HCT116 (cell line): ENCODE measurements at regions not wholly inside any gene's neighbourhood (a gene's known extent, or its start where the extent isn't known, plus 50 kb on each side); places are given as distances from the start of the nearest gene placed in this dataset.

Experiments used
- ATAC-seq: fragments of 200-7000 bp; cut with Tn5 transposase; 2 replicates; pipeline ENCODE4 v1.9.1; 2020; ENCODE audit warnings: mild to moderate bottlenecking, moderate library complexity
- BruUV-seq: library from RNA; stranded (reverse); fragments of 400-500 nt; replicated peaks from 2 replicates; lab custom pipeline; 2021; lab: Mats Ljungman, UMichigan
- CTCF ChIA-PET: fragments of 300-600 bp; sonication (Branson Sonifier 250); formaldehyde crosslinking; loops from one replicate; lab custom pipeline; 2021; ENCODE audit warnings: antibody characterized with exemption; lab: Charles Lee
- POLR2A ChIA-PET: fragments of 300-600, 350-600 bp; sonication (Branson Sonifier 250); formaldehyde crosslinking; loops from one replicate; lab custom pipeline; 2021; ENCODE audit warnings: antibody characterized with exemption; lab: Charles Lee
- RAD21 ChIA-PET, 2 experiments: fragments of 300-600 bp; sonication (Branson Sonifier 250); formaldehyde crosslinking; loops; one replicate each; lab custom pipeline; 2023; ENCODE audit warnings: low total read pairs in 2 of 2; ENCODE audit not compliant: uncharacterized antibody in 2 of 2, unreplicated experiment in 2 of 2, low non-redundant PET in 1 of 2; lab: Charles Lee
- DNase-seq: peaks from one replicate; pipeline ENCODE4 v3.0.0-alpha.2; 2010; ENCODE audit warnings: low read depth, low spot score
- H2AFZ ChIP-seq: fragments of 200-600 bp; shearing (Covaris generic), sonication (generic); 2 replicates; pipeline ENCODE4 v1.6.1; 2017; ENCODE audit warnings: low read depth, mixed run types, mixed read lengths, antibody characterized with exemption, low read length; ENCODE audit not compliant: poor library complexity, severe bottlenecking
- H3K27ac ChIP-seq: 2 replicates; pipeline ENCODE4 v1.5.1; 2012; ENCODE audit warnings: low read depth, low read length
- H3K27me3 ChIP-seq: fragments of 200-600 bp; sonication (generic); 2 replicates; pipeline ENCODE4 v1.6.1; 2016; ENCODE audit warnings: mixed run types, low read length, mixed read lengths; ENCODE audit not compliant: insufficient read depth
- H3K36me3 ChIP-seq, 2 experiments: fragments of 200-500 bp in 1 of 2; fragments of 200-600 bp in 1 of 2; sonication (Bioruptor generic) in 1 of 2; sonication (generic) in 1 of 2; 2 replicates each; pipeline versions ENCODE4 v1.5.1 to v1.6.1; 2014 to 2016; ENCODE audit warnings: low read length in 2 of 2, inconsistent platforms in 1 of 2, mixed read lengths in 1 of 2, mixed run types in 1 of 2; ENCODE audit not compliant: insufficient read depth in 2 of 2, control insufficient read depth in 1 of 2
- H3K4me1 ChIP-seq, 2 experiments: fragments of 200-600 bp in 1 of 2; sonication (generic) in 1 of 2; 2 replicates each; pipeline versions ENCODE4 v1.5.1 to v1.6.1; 2012 to 2017; ENCODE audit warnings: low read length in 2 of 2, inconsistent platforms in 1 of 2, mild to moderate bottlenecking in 1 of 2, mixed read lengths in 1 of 2, mixed run types in 1 of 2, moderate library complexity in 1 of 2; ENCODE audit not compliant: insufficient read depth in 2 of 2, control insufficient read depth in 1 of 2
- H3K4me2 ChIP-seq: fragments of 200-600 bp; sonication (generic); 2 replicates; pipeline ENCODE4 v1.6.1; 2017; ENCODE audit warnings: mixed run types, low read length, mixed read lengths
- H3K4me3 ChIP-seq, 2 experiments: fragments of 200-600 bp in 1 of 2; sonication (generic) in 1 of 2; replicated peaks in 1 of 2; 2 replicates each; pipeline ENCODE4 v1.5.1; 2011 to 2016; ENCODE audit warnings: low read length in 2 of 2, control low read depth in 1 of 2, low read depth in 1 of 2, mild to moderate bottlenecking in 1 of 2, mixed read lengths in 1 of 2, mixed run types in 1 of 2
- H3K79me2 ChIP-seq: fragments of 200-600 bp; sonication (generic); 2 replicates; pipeline ENCODE4 v1.6.1; 2017; ENCODE audit warnings: mild to moderate bottlenecking, mixed run types, low read length, moderate library complexity, mixed read lengths; ENCODE audit not compliant: insufficient read depth
- H3K9ac ChIP-seq: fragments of 200-600 bp; sonication (generic); 2 replicates; pipeline ENCODE4 v1.6.1; 2016; ENCODE audit warnings: low read length, mixed read lengths
- H3K9me2 ChIP-seq: fragments of 200-600 bp; sonication (generic), shearing (Covaris generic); 2 replicates; pipeline ENCODE4 v1.6.1; 2017; ENCODE audit warnings: mixed run types, mild to moderate bottlenecking, moderate library complexity; ENCODE audit not compliant: insufficient read depth
- H3K9me3 ChIP-seq, 2 experiments: fragments of 200-500 bp in 1 of 2; fragments of 200-600 bp in 1 of 2; sonication (Bioruptor generic) in 1 of 2; sonication (generic) in 1 of 2; 2 replicates each; pipeline ENCODE4 v1.6.1; 2014 to 2017; ENCODE audit warnings: low read length in 2 of 2, mixed read lengths in 2 of 2, inconsistent platforms in 1 of 2, low read depth in 1 of 2, mild to moderate bottlenecking in 1 of 2, mixed run types in 1 of 2, moderate library complexity in 1 of 2; ENCODE audit not compliant: control insufficient read depth in 1 of 2, insufficient read depth in 1 of 2
- H4K20me1 ChIP-seq: fragments of 200-600 bp; sonication (generic), shearing (Covaris generic); 2 replicates; pipeline ENCODE4 v1.6.1; 2017; ENCODE audit warnings: mixed run types, mild to moderate bottlenecking, moderate library complexity; ENCODE audit not compliant: insufficient read depth
- CEBPB ChIP-seq: IDR thresholded peaks from 2 replicates; pipeline ENCODE4 v1.6.1; 2012; ENCODE audit warnings: low read depth
- ELF1 ChIP-seq: IDR thresholded peaks from 2 replicates; pipeline ENCODE4 v1.6.1; 2012; ENCODE audit warnings: low read depth, borderline replicate concordance
- EZH2 ChIP-seq: fragments of 200-600 bp; sonication (generic); IDR thresholded peaks from 2 replicates; pipeline ENCODE4 v1.6.1; 2017; ENCODE audit warnings: antibody characterized with exemption, mixed run types
- EZH2phosphoT487 ChIP-seq: fragments of 200-600 bp; IDR thresholded peaks from 2 replicates; pipeline ENCODE4 v1.6.1; 2018; ENCODE audit warnings: antibody characterized with exemption, borderline replicate concordance
- FOSL1 ChIP-seq: IDR thresholded peaks from 2 replicates; pipeline ENCODE4 v1.6.1; 2012; ENCODE audit warnings: low read depth
- JUND ChIP-seq: IDR thresholded peaks from 2 replicates; pipeline ENCODE4 v1.6.1; 2012
- POLR2AphosphoS5 ChIP-seq: IDR thresholded peaks from 2 replicates; pipeline ENCODE4 v1.6.1; 2011; ENCODE audit warnings: mild to moderate bottlenecking, low read depth, low read length, moderate library complexity
- RAD21 ChIP-seq: IDR thresholded peaks from 2 replicates; pipeline ENCODE4 v1.6.1; 2012; ENCODE audit warnings: low read depth, mild to moderate bottlenecking
- SIN3A ChIP-seq: IDR thresholded peaks from 2 replicates; pipeline ENCODE4 v1.6.1; 2012; ENCODE audit warnings: low read depth
- SP1 ChIP-seq: IDR thresholded peaks from 2 replicates; pipeline ENCODE4 v1.6.1; 2012; ENCODE audit warnings: low read depth
- SRF ChIP-seq: IDR thresholded peaks from 2 replicates; pipeline ENCODE4 v1.6.1; 2012; ENCODE audit warnings: low read depth
- TCF7L2 ChIP-seq: IDR thresholded peaks from 2 replicates; pipeline ENCODE4 v1.7.0; 2011; ENCODE audit warnings: borderline replicate concordance, inconsistent platforms; ENCODE audit not compliant: insufficient read depth, insufficient read length; ENCODE audit errors: extremely low read depth
- YY1 ChIP-seq: IDR thresholded peaks from 2 replicates; pipeline ENCODE4 v1.6.1; 2011; ENCODE audit warnings: low read length, low read depth, moderate library complexity, mild to moderate bottlenecking; ENCODE audit not compliant: insufficient replicate concordance; ENCODE audit errors: extremely low read depth
- ZFX ChIP-seq: fragments of 450-650 bp; IDR thresholded peaks from 2 replicates; pipeline ENCODE4 v1.6.1; 2017
- ZNF274 ChIP-seq: fragments of 200-500 bp; sonication (Bioruptor generic); IDR thresholded peaks from 2 replicates; pipeline ENCODE4 v1.6.1; 2014; ENCODE audit warnings: mild to moderate bottlenecking, low read depth, low read length, inconsistent platforms
- intact Hi-C: fragments of 100-400 bp; cut with micrococcal nuclease; formaldehyde crosslinking; loops from 2 replicates; pipeline ENCODE4 v1.10.0; 2022
- TF ChIP-seq, protein P1 (sequence below): IDR thresholded peaks from 2 replicates; pipeline ENCODE4 v1.6.1; 2011; ENCODE audit warnings: mild to moderate bottlenecking, low read length, moderate library complexity; ENCODE audit not compliant: insufficient replicate concordance; ENCODE audit errors: extremely low read depth
- TF ChIP-seq, protein P2 (sequence below): IDR thresholded peaks from 2 replicates; pipeline ENCODE4 v1.6.1; 2012

DNA sequence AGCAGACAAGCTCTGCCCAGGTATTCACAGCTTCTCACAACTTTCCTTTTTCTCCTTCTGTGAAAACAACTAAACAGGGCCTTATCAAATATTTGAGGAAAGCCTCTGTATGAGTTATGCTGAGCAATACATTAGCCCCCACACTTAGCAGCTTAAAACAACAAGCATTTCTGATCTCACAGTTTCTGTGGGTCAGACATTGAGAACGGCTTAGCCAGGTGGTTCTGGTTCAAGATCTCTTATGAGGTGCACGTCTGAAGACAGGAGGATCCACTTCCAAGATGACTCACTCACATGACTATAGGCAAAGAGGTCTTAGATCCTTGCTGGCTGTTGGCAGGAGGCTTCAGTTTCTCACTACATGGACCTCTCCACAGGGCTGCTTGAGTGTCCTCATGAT lies 181.4 kb upstream of the WSCD1 start:
- CTCF ChIA-PET, result no interaction called here
- BruUV-seq, result no TSS peak
- H3K4me3 ChIP-seq, result no peak overlapping the region
- peaks cover 41% of the 10 kb centered on the region for H3K27me3 ChIP-seq
- RAD21 ChIA-PET, result no interaction called here
- no peaks in the 10 kb centered on the region for H3K4me1 ChIP-seq
- POLR2A ChIA-PET, result no interaction called here
- H3K9me3 ChIP-seq, result no peaks in the 10 kb centered on the region
- no peak overlapping the region for H3K9ac ChIP-seq
- H3K4me2 ChIP-seq, result no peak overlapping the region
- intact Hi-C loops, result no loop called here
- no peaks in the 10 kb centered on the region for H3K9me2 ChIP-seq
- H4K20me1 ChIP-seq, result no peaks in the 10 kb centered on the region
- no peak overlapping the region for H2AFZ ChIP-seq
- no peak for ATAC-seq
- TF ChIP-seq CEBPB (no peak), ELF1 (no peak), SRF (no peak)
- TF ChIP-seq, all 23 proteins: peak for 0
- Histone ChIP-seq H3K79me2 (no peaks in the 10 kb centered on the region), H3K27ac (no peak overlapping the region), H3K36me3 (no peaks in the 10 kb centered on the region)
- no peak for DNase-seq

DNA sequence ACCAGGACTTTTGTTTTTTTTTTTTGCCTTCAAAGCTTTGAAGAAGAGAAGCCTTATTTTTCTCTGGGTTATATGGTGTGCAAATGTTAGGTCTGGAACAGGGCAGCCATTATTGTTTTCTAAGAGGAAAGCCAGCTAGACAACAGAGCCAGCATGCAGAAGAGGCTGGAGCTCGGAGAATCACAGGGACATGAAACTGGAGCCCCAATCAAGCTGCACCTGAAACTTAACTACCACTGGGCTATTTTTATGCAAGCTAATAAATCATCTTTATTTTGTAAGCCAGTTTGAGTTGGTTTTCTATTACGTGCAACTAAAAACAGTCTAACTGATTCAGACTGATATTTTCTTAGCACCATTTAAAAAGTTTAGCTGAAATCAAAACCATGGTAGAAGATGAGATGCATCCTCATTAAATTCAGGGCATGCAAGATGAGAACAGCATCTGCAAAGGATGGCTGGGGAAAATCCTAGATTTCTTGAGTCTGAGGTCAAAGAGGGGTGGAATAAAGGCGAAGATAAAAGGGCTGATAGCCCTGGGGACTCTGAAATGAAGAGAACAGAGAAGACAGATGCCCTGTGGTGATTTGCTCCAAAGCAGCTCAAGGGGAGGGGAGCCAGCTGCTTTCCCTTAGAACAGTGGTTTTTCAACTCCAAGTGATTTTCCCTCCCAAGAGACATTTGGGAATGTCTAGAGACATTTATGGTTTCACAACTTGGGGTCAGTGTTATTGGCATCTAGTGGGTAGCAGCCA lies 177.1 kb upstream of the WSCD1 start:
- DNase-seq (no peak), ATAC-seq (no peak)
- ChIA-PET RAD21 (no interaction called here), POLR2A (no interaction called here), CTCF (no interaction called here)
- H3K79me2 ChIP-seq, result no peaks in the 10 kb centered on the region
- no peak overlapping the region for H3K4me3 ChIP-seq
- no peaks in the 10 kb centered on the region for H4K20me1 ChIP-seq
- no peaks in the 10 kb centered on the region for H3K9me3 ChIP-seq
- peaks cover 49% of the 10 kb centered on the region for H3K27me3 ChIP-seq
- no peak overlapping the region for H3K27ac ChIP-seq
- no peaks in the 10 kb centered on the region for H3K9me2 ChIP-seq
- BruUV-seq, result no TSS peak
- intact Hi-C loops, result no loop called here
- H3K9ac ChIP-seq, result no peak overlapping the region
- no peaks in the 10 kb centered on the region for H3K36me3 ChIP-seq
- no peak overlapping the region for H2AFZ ChIP-seq
- H3K4me2 ChIP-seq, result no peak overlapping the region
- H3K4me1 ChIP-seq, result no peaks in the 10 kb centered on the region
- TF ChIP-seq POLR2AphosphoS5 (no peak), TCF7L2 (no peak), ZFX (no peak), RAD21 (no peak), EZH2phosphoT487 (no peak), ZNF274 (no peak), FOSL1 (no peak), SP1 (no peak), YY1 (no peak), SIN3A (no peak), EZH2 (no peak), JUND (no peak), CEBPB (no peak)
- TF ChIP-seq, protein P1, sequence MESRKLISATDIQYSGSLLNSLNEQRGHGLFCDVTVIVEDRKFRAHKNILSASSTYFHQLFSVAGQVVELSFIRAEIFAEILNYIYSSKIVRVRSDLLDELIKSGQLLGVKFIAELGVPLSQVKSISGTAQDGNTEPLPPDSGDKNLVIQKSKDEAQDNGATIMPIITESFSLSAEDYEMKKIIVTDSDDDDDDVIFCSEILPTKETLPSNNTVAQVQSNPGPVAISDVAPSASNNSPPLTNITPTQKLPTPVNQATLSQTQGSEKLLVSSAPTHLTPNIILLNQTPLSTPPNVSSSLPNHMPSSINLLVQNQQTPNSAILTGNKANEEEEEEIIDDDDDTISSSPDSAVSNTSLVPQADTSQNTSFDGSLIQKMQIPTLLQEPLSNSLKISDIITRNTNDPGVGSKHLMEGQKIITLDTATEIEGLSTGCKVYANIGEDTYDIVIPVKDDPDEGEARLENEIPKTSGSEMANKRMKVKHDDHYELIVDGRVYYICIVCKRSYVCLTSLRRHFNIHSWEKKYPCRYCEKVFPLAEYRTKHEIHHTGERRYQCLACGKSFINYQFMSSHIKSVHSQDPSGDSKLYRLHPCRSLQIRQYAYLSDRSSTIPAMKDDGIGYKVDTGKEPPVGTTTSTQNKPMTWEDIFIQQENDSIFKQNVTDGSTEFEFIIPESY, result no peak
- TF ChIP-seq, protein P2, sequence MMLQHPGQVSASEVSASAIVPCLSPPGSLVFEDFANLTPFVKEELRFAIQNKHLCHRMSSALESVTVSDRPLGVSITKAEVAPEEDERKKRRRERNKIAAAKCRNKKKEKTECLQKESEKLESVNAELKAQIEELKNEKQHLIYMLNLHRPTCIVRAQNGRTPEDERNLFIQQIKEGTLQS, result no peak
